K562 (cell line): ENCODE measurements at regions not wholly inside any gene's neighbourhood (a gene's known extent, or its start where the extent isn't known, plus 50 kb on each side); places are given as distances from the start of the nearest gene placed in this dataset.

ENCODE experiments used
- ATAC-seq: fragments of 200-7000 bp; cut with Tn5 transposase; 3 replicates; pipeline ENCODE4 v1.9.1; 2020; ENCODE audit warnings: moderate library complexity
- BruUV-seq: library from RNA; stranded (reverse); fragments of 400-500 nt; replicated peaks from 2 replicates; lab custom pipeline; 2021; lab: Mats Ljungman, UMichigan
- CTCF ChIA-PET: fragments of 300-600 bp; formaldehyde crosslinking; extraction: SDS; loops from one replicate; lab custom pipeline; 2021; ENCODE audit warnings: low intra/inter-chr PET ratio; lab: Yijun Ruan, JAX
- POLR2A ChIA-PET: fragments of 300-600, 350-650 bp; sonication (Branson Sonifier 250); formaldehyde crosslinking; extraction: SDS; loops from one replicate; lab custom pipeline; 2021; ENCODE audit warnings: antibody characterized with exemption, inconsistent platforms; lab: Yijun Ruan, JAX
- DNase-seq, 4 experiments: peaks; one replicate each; pipeline versions ENCODE4 v3.0.0 to v3.0.0-alpha.2; 2011 to 2018; ENCODE audit warnings: low spot score in 3 of 4, mixed read lengths in 3 of 4; ENCODE audit errors: extremely low read depth in 1 of 4
- FAIRE-seq: peaks from 2 replicates; lab custom pipeline; 2011; peaks lifted over from hg19 to GRCh38; lab: Jason Lieb, UNC
- H2AFZ ChIP-seq: 2 replicates; pipeline ENCODE4 v1.6.0; 2011; ENCODE audit warnings: low read depth, low read length, control low read depth, inconsistent platforms
- H3K27ac ChIP-seq: fragments of 200-600 bp; 3 replicates; pipeline ENCODE4 v1.8.0; 2011; ENCODE audit warnings: low read depth, mild to moderate bottlenecking, control low read depth, inconsistent platforms, low read length, moderate library complexity, mixed read lengths; ENCODE audit errors: extremely low read depth
- H3K27me3 ChIP-seq, 2 experiments: fragments of 300-600 bp in 1 of 2; 2 replicates in 1 of 2; 3 replicates in 1 of 2; pipeline versions ENCODE4 v1.6.0 to v1.8.0; 2011; ENCODE audit warnings: inconsistent platforms in 2 of 2, low read length in 2 of 2, mild to moderate bottlenecking in 1 of 2, mixed read lengths in 1 of 2, moderate library complexity in 1 of 2; ENCODE audit not compliant: control insufficient read depth in 2 of 2, insufficient read depth in 2 of 2
- H3K36me3 ChIP-seq: fragments of 300-600 bp; 3 replicates; pipeline ENCODE4 v1.8.0; 2011; ENCODE audit warnings: mild to moderate bottlenecking, low read length, inconsistent platforms; ENCODE audit not compliant: control insufficient read depth, insufficient read depth
- H3K4me1 ChIP-seq, 2 experiments: fragments of 200-600 bp in 1 of 2; replicated peaks in 1 of 2; 2 replicates in 1 of 2; 3 replicates in 1 of 2; pipeline versions ENCODE4 v1.5.1 to v1.8.0; 2011; ENCODE audit warnings: inconsistent platforms in 2 of 2, low read length in 2 of 2, mild to moderate bottlenecking in 1 of 2, mixed read lengths in 1 of 2, moderate library complexity in 1 of 2; ENCODE audit not compliant: control insufficient read depth in 2 of 2, insufficient read depth in 2 of 2
- H3K4me2 ChIP-seq: 2 replicates; pipeline ENCODE4 v1.6.1; 2011; ENCODE audit warnings: low read length, control low read depth, inconsistent platforms, mixed read lengths; ENCODE audit not compliant: insufficient read depth
- H3K4me3 ChIP-seq: fragments of 200-600 bp; sonication (generic), shearing (Covaris generic); 2 replicates; pipeline ENCODE4 v1.5.1; 2016; ENCODE audit warnings: control low read depth, inconsistent platforms
- H3K79me2 ChIP-seq: fragments of 200-600 bp; 3 replicates; pipeline ENCODE4 v1.8.0; 2011; ENCODE audit warnings: low read length, inconsistent platforms; ENCODE audit not compliant: control insufficient read depth, insufficient read depth
- H3K9ac ChIP-seq, 2 experiments: 2 replicates each; pipeline versions ENCODE4 v1.6.0 to v1.6.1; 2011; ENCODE audit warnings: low read depth in 2 of 2, low read length in 2 of 2, control low read depth in 1 of 2, inconsistent platforms in 1 of 2, mild to moderate bottlenecking in 1 of 2, mixed read lengths in 1 of 2; ENCODE audit not compliant: insufficient read depth in 1 of 2
- H3K9me1 ChIP-seq: one replicate; pipeline ENCODE4 v1.6.0; 2011; ENCODE audit warnings: inconsistent platforms, mild to moderate bottlenecking, low read length, moderate library complexity; ENCODE audit not compliant: control insufficient read depth, insufficient read depth
- H3K9me3 ChIP-seq: replicated peaks from 2 replicates; pipeline ENCODE4 v1.5.1; 2011; ENCODE audit warnings: low read depth, low read length, inconsistent platforms; ENCODE audit not compliant: control insufficient read depth, insufficient read depth
- H4K20me1 ChIP-seq: replicated peaks from 2 replicates; pipeline ENCODE4 v1.6.1; 2011; ENCODE audit warnings: low read length, inconsistent platforms, mixed read lengths; ENCODE audit not compliant: control insufficient read depth, insufficient read depth
- ARHGAP35 ChIP-seq: fragments of 450-650 bp; IDR thresholded peaks from 2 replicates; pipeline ENCODE4 v1.6.1; 2018; ENCODE audit not compliant: partially characterized antibody
- CCNT2 ChIP-seq: IDR thresholded peaks from 2 replicates; pipeline ENCODE4 v1.6.1; 2011; ENCODE audit warnings: borderline replicate concordance, low read depth, mild to moderate bottlenecking, moderate library complexity, mixed read lengths, low read length; ENCODE audit not compliant: insufficient read length; ENCODE audit errors: extremely low read depth
- CXXC5 ChIP-seq: fragments of 250-450 bp; sonication (Bioruptor Pico); IDR thresholded peaks from 2 replicates; pipeline ENCODE4 v1.8.0; 2022; ENCODE audit warnings: inconsistent platforms, mild to moderate bottlenecking, moderate library complexity
- IRF2 ChIP-seq: sonication (generic); formaldehyde crosslinking; IDR thresholded peaks from 2 replicates; pipeline ENCODE4 v1.8.1; 2022; ENCODE audit warnings: mild to moderate bottlenecking, missing genetic modification reagents
- PTTG1 ChIP-seq: fragments of 450-650 bp; IDR thresholded peaks from 2 replicates; pipeline ENCODE4 v1.6.1; 2016; ENCODE audit warnings: low read depth, mild to moderate bottlenecking, missing genetic modification characterization, missing compliant biosample characterization
- SRSF3 ChIP-seq: fragments of 200-400 bp; formaldehyde crosslinking; IDR thresholded peaks from 2 replicates; pipeline ENCODE4 v1.6.1; 2016; ENCODE audit warnings: mild to moderate bottlenecking, low read length, moderate library complexity; ENCODE audit not compliant: insufficient read depth
- TCF7L2 ChIP-seq: fragments of 150-350 bp; IDR thresholded peaks from 2 replicates; pipeline ENCODE4 v1.6.1; 2016; ENCODE audit warnings: low read depth, mild to moderate bottlenecking, low read length, moderate library complexity
- ZBTB33 ChIP-seq: sonication (generic); formaldehyde crosslinking; IDR thresholded peaks from 2 replicates; pipeline ENCODE4 v1.8.1; 2023; ENCODE audit warnings: mild to moderate bottlenecking, missing genetic modification reagents
- WGBS: fragments of 100-300 bp; shearing (Covaris generic); methylation state at CpG from one replicate; pipeline ENCODE4 v1.1.6; 2016; ENCODE audit warnings: low coverage, mixed read lengths; ENCODE audit not compliant: insufficient coverage; ENCODE audit errors: missing lambda C conversion rate; 5-methylcytosine and 5-hydroxymethylcytosine counted together
- in situ Hi-C: fragments of 300-500 bp; cut with MboI; formaldehyde crosslinking; loops from 4 replicates; pipeline ENCODE4 v1.15.0; 2018; ENCODE audit warnings: inconsistent platforms, mixed read lengths
- intact Hi-C: fragments of 100-400 bp; cut with micrococcal nuclease; formaldehyde crosslinking; loops from 2 replicates; pipeline ENCODE4 v1.14.2; 2022
- TF ChIP-seq, protein P1 (sequence below), 2 experiments: IDR thresholded peaks in 1 of 2; conservative IDR thresholded peaks in 1 of 2; 2 replicates each; pipeline ENCODE4 v1.6.1; 2016; ENCODE audit warnings: low read depth in 2 of 2, mild to moderate bottlenecking in 1 of 2, missing compliant biosample characterization in 1 of 2, missing genetic modification characterization in 1 of 2, moderate library complexity in 1 of 2

DNA sequence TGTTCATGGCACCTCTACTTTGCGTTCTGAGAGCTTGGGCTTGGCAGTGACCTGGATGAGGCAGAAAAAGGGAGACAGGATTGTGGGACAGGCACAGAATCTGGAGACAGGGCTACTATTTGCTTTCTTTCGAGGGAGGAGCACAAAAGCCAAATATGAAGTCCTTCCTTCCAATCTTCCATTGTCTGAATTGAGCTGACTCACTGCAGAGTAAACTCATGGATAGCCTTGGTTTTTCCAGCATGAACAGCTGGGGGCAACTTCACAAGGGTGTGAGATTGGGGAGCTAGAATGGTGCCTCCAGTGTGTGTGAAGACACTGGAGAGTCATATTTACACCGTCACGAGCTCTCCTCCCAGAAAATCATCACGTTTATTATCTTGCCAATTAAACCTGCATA lies 55.6 kb upstream of the NRP1 start:
- H3K4me2 ChIP-seq = no peak overlapping the region
- no peak for FAIRE-seq
- H3K4me1 ChIP-seq = no peaks in the 10 kb centered on the region
- no peak overlapping the region for H3K27ac ChIP-seq
- in situ Hi-C loops = no loop called here
- H3K9ac ChIP-seq = no peak overlapping the region
- intact Hi-C loops = no loop called here
- CTCF ChIA-PET = no interaction called here
- POLR2A ChIA-PET = interaction anchor here (0.6 kb wide), 1 partner anchor 33 kb away, joined by 3 read pairs; no protein-coding TSS in a partner anchor
- TF ChIP-seq IRF2 (CRISPR knock-in tag) (no peak), CXXC5 (no peak), CCNT2 (no peak), PTTG1 (tag) (no peak), ARHGAP35 (no peak), ZBTB33 (CRISPR knock-in tag) (no peak), SRSF3 (no peak), TCF7L2 (no peak)
- TF ChIP-seq, protein P1, sequence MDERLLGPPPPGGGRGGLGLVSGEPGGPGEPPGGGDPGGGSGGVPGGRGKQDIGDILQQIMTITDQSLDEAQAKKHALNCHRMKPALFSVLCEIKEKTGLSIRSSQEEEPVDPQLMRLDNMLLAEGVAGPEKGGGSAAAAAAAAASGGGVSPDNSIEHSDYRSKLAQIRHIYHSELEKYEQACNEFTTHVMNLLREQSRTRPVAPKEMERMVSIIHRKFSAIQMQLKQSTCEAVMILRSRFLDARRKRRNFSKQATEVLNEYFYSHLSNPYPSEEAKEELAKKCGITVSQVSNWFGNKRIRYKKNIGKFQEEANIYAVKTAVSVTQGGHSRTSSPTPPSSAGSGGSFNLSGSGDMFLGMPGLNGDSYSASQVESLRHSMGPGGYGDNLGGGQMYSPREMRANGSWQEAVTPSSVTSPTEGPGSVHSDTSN (CRISPR knock-in tag; IDR thresholded peaks at IDR 0.05; ENCODE audit: low read depth) = no peak
- TF ChIP-seq, protein P1 (tag; conservative IDR thresholded peaks at IDR 0.05; ENCODE audit: low read depth) = no peak
- BruUV-seq = no TSS peak
- H3K36me3 ChIP-seq = no peaks in the 10 kb centered on the region
- H4K20me1 ChIP-seq = no peaks in the 10 kb centered on the region
- H3K27me3 ChIP-seq = peaks cover 0 to 7% of the 10 kb centered on the region in 2 experiments; a peak in 2 of 5 replicates
- DNase-seq = no peak
- WGBS = 2% methylated on average over 5 of the region's 5 CpGs
- no peaks in the 10 kb centered on the region for H3K9me1 ChIP-seq
- no peak overlapping the region for H2AFZ ChIP-seq
- no peak for ATAC-seq
- H3K4me3 ChIP-seq = no peak overlapping the region
- no peaks in the 10 kb centered on the region for H3K9me3 ChIP-seq
- H3K79me2 ChIP-seq = no peaks in the 10 kb centered on the region
